Breast epithelium (tissue), 4 donors: ENCODE measurements at regions not wholly inside any gene's neighbourhood (a gene's known extent, or its start where the extent isn't known, plus 50 kb on each side); places are given as distances from the start of the nearest gene placed in this dataset.

ENCODE experiments used
- DNase-seq, 2 donors: peaks; one replicate each; pipeline ENCODE4 v3.0.0-alpha.2; 2019; ENCODE audit warnings: low spot score in 2 of 2
- H3K27ac ChIP-seq, 2 donors: fragments of 200-600 bp; sonication (generic) in 1 of 2; one replicate each; pipeline ENCODE4 v1.5.1; 2016 to 2019; ENCODE audit warnings: mild to moderate bottlenecking in 1 of 2
- H3K27me3 ChIP-seq, 2 donors: fragments of 200-600 bp; sonication (generic) in 1 of 2; one replicate each; pipeline versions ENCODE4 v1.5.1 to v1.6.0; 2017 to 2019; ENCODE audit warnings: control low read depth in 1 of 2, mild to moderate bottlenecking in 1 of 2
- H3K36me3 ChIP-seq: fragments of 200-600 bp; one replicate; pipeline ENCODE4 v1.5.1; 2019
- H3K4me1 ChIP-seq, 2 donors: fragments of 200-600 bp; sonication (generic); one replicate each; pipeline ENCODE4 v1.5.1; 2016 to 2019; ENCODE audit warnings: control low read depth in 1 of 2
- H3K4me3 ChIP-seq, 3 donors: fragments of 200-600 bp; sonication (generic); 1 replicate in 2 of 3; 2 replicates in 1 of 3; pipeline ENCODE4 v1.5.1; 2016 to 2019; ENCODE audit warnings: mild to moderate bottlenecking in 3 of 3, moderate library complexity in 2 of 3
- H3K9me3 ChIP-seq, 2 donors: fragments of 200-600 bp; sonication (generic) in 1 of 2; one replicate each; pipeline ENCODE4 v1.5.1; 2016 to 2019; ENCODE audit warnings: control low read depth in 1 of 2
- CTCF ChIP-seq, 3 donors: fragments of 450-650 bp; IDR thresholded peaks; one replicate each; pipeline ENCODE4 v1.5.1; 2016 to 2017; ENCODE audit warnings: antibody characterized with exemption in 3 of 3, mild to moderate bottlenecking in 3 of 3, moderate library complexity in 3 of 3
- POLR2A ChIP-seq: fragments of 450-650 bp; IDR thresholded peaks from one replicate; pipeline ENCODE4 v1.6.1; 2016; ENCODE audit warnings: antibody characterized with exemption, mild to moderate bottlenecking, moderate library complexity
- POLR2AphosphoS5 ChIP-seq, 3 donors: sonication (generic); formaldehyde crosslinking; IDR thresholded peaks; one replicate each; pipeline ENCODE4 v1.6.1; 2017; ENCODE audit warnings: antibody characterized with exemption in 3 of 3
- intact Hi-C: fragments of 100-400 bp; cut with DNase I; formaldehyde crosslinking; loops from one replicate; pipeline ENCODE4 v1.15.1; 2023; ENCODE audit warnings: low total_unique reads

GRCh38 chr17:71482625-71483024 lies 638.2 kb upstream of the SOX9 start:
- intact Hi-C loops = no loop called here
- DNase-seq = no peak
- H3K36me3 ChIP-seq = no peaks in the 10 kb centered on the region
- TF ChIP-seq CTCF (IDR thresholded peaks at IDR 0.05) = no peak
- TF ChIP-seq POLR2A = no peak
- TF ChIP-seq POLR2AphosphoS5 (IDR thresholded peaks at IDR 0.05) = no peak
- H3K9me3 ChIP-seq = no peaks in the 10 kb centered on the region
- H3K27ac ChIP-seq = no peak overlapping the region
- H3K4me1 ChIP-seq = no peaks in the 10 kb centered on the region
- no peak overlapping the region for H3K4me3 ChIP-seq
- H3K27me3 ChIP-seq = no peaks in the 10 kb centered on the region

GRCh38 chr17:71484546-71484945 lies 636.3 kb upstream of the SOX9 start:
- no peaks in the 10 kb centered on the region for H3K36me3 ChIP-seq
- no peak for TF ChIP-seq POLR2AphosphoS5 (IDR thresholded peaks at IDR 0.05)
- TF ChIP-seq POLR2A = no peak
- TF ChIP-seq CTCF (IDR thresholded peaks at IDR 0.05) = no peak
- DNase-seq = no peak
- H3K9me3 ChIP-seq = no peaks in the 10 kb centered on the region
- H3K27me3 ChIP-seq = no peaks in the 10 kb centered on the region
- intact Hi-C loops = no loop called here
- no peaks in the 10 kb centered on the region for H3K4me1 ChIP-seq
- H3K27ac ChIP-seq = no peak overlapping the region
- H3K4me3 ChIP-seq = no peak overlapping the region

- Histone ChIP-seq H3K27me3 (no peaks in the 10 kb centered on the region), H3K4me1 (no peaks in the 10 kb centered on the region), H3K9me3 (no peaks in the 10 kb centered on the region), H3K4me3 (no peak overlapping the region), H3K36me3 (no peaks in the 10 kb centered on the region), H3K27ac (no peak overlapping the region)
- TF ChIP-seq CTCF (IDR thresholded peaks at IDR 0.05) (no peak), POLR2A (no peak), POLR2AphosphoS5 (IDR thresholded peaks at IDR 0.05) (no peak)
- no peak for DNase-seq
- intact Hi-C loops = no loop called here
Measured at GRCh38 chr17:71485426-71485825, 635.4 kb upstream of the SOX9 start.

GRCh38 chr17:71486261-71486660 lies 634.6 kb upstream of the SOX9 start:
- Histone ChIP-seq H3K4me3 (no peak overlapping the region), H3K9me3 (no peaks in the 10 kb centered on the region), H3K4me1 (no peaks in the 10 kb centered on the region), H3K27ac (no peak overlapping the region), H3K36me3 (no peaks in the 10 kb centered on the region), H3K27me3 (no peaks in the 10 kb centered on the region)
- intact Hi-C loops = no loop called here
- TF ChIP-seq POLR2AphosphoS5 (IDR thresholded peaks at IDR 0.05) (no peak), CTCF (IDR thresholded peaks at IDR 0.05) (no peak), POLR2A (no peak)
- DNase-seq = no peak

- Histone ChIP-seq H3K4me3 (no peak overlapping the region), H3K36me3 (no peaks in the 10 kb centered on the region), H3K27me3 (no peaks in the 10 kb centered on the region), H3K4me1 (no peaks in the 10 kb centered on the region), H3K9me3 (no peaks in the 10 kb centered on the region), H3K27ac (no peak overlapping the region)
- TF ChIP-seq POLR2A (no peak), CTCF (IDR thresholded peaks at IDR 0.05) (no peak), POLR2AphosphoS5 (IDR thresholded peaks at IDR 0.05) (no peak)
- no peak for DNase-seq
- intact Hi-C loops = no loop called here
Measured at GRCh38 chr17:71488851-71489250, 632.0 kb upstream of the SOX9 start.
